ENCODE measurements at regions not wholly inside any gene's neighbourhood (a gene's known extent, or its start where the extent isn't known, plus 50 kb on each side); places are given as distances from the start of the nearest gene placed in this dataset.
A peak's percentile ranks its signal among the peaks of the same experiment; 100 is the strongest.

- Histone ChIP-seq H3K9me3 (replicated peaks in 1 of 2; ENCODE audit: control insufficient read depth in 2 of 2, insufficient read depth in 1 of 2, low read depth in 1 of 2, low read length in 2 of 2) (peaks cover 0 to 2% of the 10 kb centered on the region in 2 donors), H2BK15ac (ENCODE audit: low read length) (no peak overlapping the region), H3K18ac (ENCODE audit: low read length) (no peak overlapping the region), H2BK5ac (ENCODE audit: low read length) (no peak overlapping the region), H2AK5ac (ENCODE audit: low read depth, low read length) (no peak overlapping the region), H3K14ac (ENCODE audit: low read length) (no peak overlapping the region), H3K23ac (ENCODE audit: low read depth, low read length, poor library complexity) (no peak overlapping the region), H2BK12ac (ENCODE audit: low read length) (no peak overlapping the region), H3K27ac (replicated peaks; ENCODE audit: low read length) (no peak overlapping the region), H3K79me1 (ENCODE audit: low read depth, low read length) (peaks cover 3% of the 10 kb centered on the region), H3K9ac (ENCODE audit: low read depth, low read length, poor library complexity) (no peak overlapping the region), H4K8ac (ENCODE audit: low read depth, low read length) (no peak overlapping the region), H3K36me3 (replicated peaks in 1 of 2; ENCODE audit: control insufficient read depth in 2 of 2, insufficient read depth in 2 of 2, low read length in 2 of 2) (no peaks in the 10 kb centered on the region), H3K4me3 (ENCODE audit: low read length in 2 of 2) (no peak overlapping the region), H4K91ac (ENCODE audit: low read depth, low read length, poor library complexity) (no peak overlapping the region), H3K4me1 (ENCODE audit: control insufficient read depth in 2 of 2, insufficient read depth in 1 of 2, low read depth in 1 of 2, low read length in 2 of 2) (peaks cover 0 to 13% of the 10 kb centered on the region in 2 donors), H3K27me3 (ENCODE audit: control insufficient read depth in 3 of 3, insufficient read depth in 3 of 3, low read depth in 1 of 3, low read length in 3 of 3) (peaks cover 0 to 3% (median 0%) of the 10 kb centered on the region in 3 experiments), H2AFZ (ENCODE audit: low read length) (no peak overlapping the region), H2BK120ac (ENCODE audit: low read depth, low read length) (no peak overlapping the region), H3K4ac (ENCODE audit: low read length) (no peak overlapping the region), H3K4me2 (ENCODE audit: insufficient read depth, low read length, poor library complexity, severe bottlenecking) (no peak overlapping the region)
- no peak for DNase-seq (ENCODE audit: low spot score)
- WGBS, 2 donors (ENCODE audit: extremely low coverage in 2 of 2, insufficient read length in 2 of 2, insufficient replicate concordance in 1 of 2): no CpG with 5 or more reads among the region's 9 CpGs
Measured at GRCh38 chr9:89917861-89918260, 313.0 kb downstream of the GADD45G start.

DNA sequence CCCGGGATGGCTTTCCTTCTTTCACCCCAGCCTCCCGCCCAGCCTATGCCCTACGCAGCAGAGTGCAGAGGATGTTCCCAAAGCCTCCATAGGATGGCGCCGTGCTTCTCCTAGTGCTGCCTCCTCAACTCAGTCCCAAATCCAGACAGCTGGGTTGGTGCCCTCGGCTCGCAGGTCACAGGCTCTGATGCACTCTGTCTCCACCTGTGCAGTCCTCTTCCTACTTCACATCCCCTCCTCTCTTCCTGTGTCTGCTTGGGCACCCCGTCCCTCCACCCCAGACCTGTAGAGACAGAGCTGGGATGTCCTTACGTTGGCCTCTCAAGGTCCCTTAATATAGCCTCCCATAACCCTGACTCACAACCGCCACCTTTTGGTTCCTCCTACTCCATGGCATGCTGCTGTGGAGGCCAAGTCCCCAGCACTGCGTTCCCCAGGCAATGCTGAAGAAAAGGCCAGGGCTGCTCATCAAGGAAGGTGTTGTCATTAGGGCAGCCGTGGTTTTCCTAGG is 314.4 kb downstream of the GADD45G start:
- no peak overlapping the region for H3K4me3 ChIP-seq (ENCODE audit: low read length in 2 of 2)
- no peak overlapping the region for H2AFZ ChIP-seq (ENCODE audit: low read length)
- H2BK15ac ChIP-seq (ENCODE audit: low read length): no peak overlapping the region
- H3K27me3 ChIP-seq (ENCODE audit: control insufficient read depth in 3 of 3, insufficient read depth in 3 of 3, low read depth in 1 of 3, low read length in 3 of 3): peaks cover 0 to 3% (median 0%) of the 10 kb centered on the region in 3 experiments
- no peak overlapping the region for H3K4me2 ChIP-seq (ENCODE audit: insufficient read depth, low read length, poor library complexity, severe bottlenecking)
- H3K9ac ChIP-seq (ENCODE audit: low read depth, low read length, poor library complexity): no peak overlapping the region
- no CpG with 5 or more reads among the region's 12 CpGs for WGBS, 2 donors (ENCODE audit: extremely low coverage in 2 of 2, insufficient read length in 2 of 2, insufficient replicate concordance in 1 of 2)
- no peak overlapping the region for H3K27ac ChIP-seq (replicated peaks; ENCODE audit: low read length)
- peaks cover 0 to 2% of the 10 kb centered on the region in 2 donors for H3K9me3 ChIP-seq (replicated peaks in 1 of 2; ENCODE audit: control insufficient read depth in 2 of 2, insufficient read depth in 1 of 2, low read depth in 1 of 2, low read length in 2 of 2)
- no peak overlapping the region for H3K23ac ChIP-seq (ENCODE audit: low read depth, low read length, poor library complexity)
- DNase-seq (ENCODE audit: low spot score): no peak
- H2BK12ac ChIP-seq (ENCODE audit: low read length): no peak overlapping the region
- H2BK120ac ChIP-seq (ENCODE audit: low read depth, low read length): no peak overlapping the region
- H4K8ac ChIP-seq (ENCODE audit: low read depth, low read length): no peak overlapping the region
- H3K4me1 ChIP-seq (ENCODE audit: control insufficient read depth in 2 of 2, insufficient read depth in 1 of 2, low read depth in 1 of 2, low read length in 2 of 2): peaks cover 0 to 13% of the 10 kb centered on the region in 2 donors
- H3K4ac ChIP-seq (ENCODE audit: low read length): no peak overlapping the region
- no peak overlapping the region for H2AK5ac ChIP-seq (ENCODE audit: low read depth, low read length)
- no peak overlapping the region for H2BK5ac ChIP-seq (ENCODE audit: low read length)
- H3K79me1 ChIP-seq (ENCODE audit: low read depth, low read length): peaks cover 3% of the 10 kb centered on the region
- no peak overlapping the region for H3K14ac ChIP-seq (ENCODE audit: low read length)
- H3K36me3 ChIP-seq (replicated peaks in 1 of 2; ENCODE audit: control insufficient read depth in 2 of 2, insufficient read depth in 2 of 2, low read length in 2 of 2): no peaks in the 10 kb centered on the region
- peak overlapping the region; percentile 20 for H3K18ac ChIP-seq (ENCODE audit: low read length)
- no peak overlapping the region for H4K91ac ChIP-seq (ENCODE audit: low read depth, low read length, poor library complexity)

- H3K27me3 ChIP-seq (ENCODE audit: control insufficient read depth in 3 of 3, insufficient read depth in 3 of 3, low read depth in 1 of 3, low read length in 3 of 3): peaks cover 0 to 3% (median 0%) of the 10 kb centered on the region in 3 experiments
- DNase-seq (ENCODE audit: low spot score): no peak
Measured at GRCh38 chr9:89920131-89920530, 315.3 kb downstream of the GADD45G start.

DNA sequence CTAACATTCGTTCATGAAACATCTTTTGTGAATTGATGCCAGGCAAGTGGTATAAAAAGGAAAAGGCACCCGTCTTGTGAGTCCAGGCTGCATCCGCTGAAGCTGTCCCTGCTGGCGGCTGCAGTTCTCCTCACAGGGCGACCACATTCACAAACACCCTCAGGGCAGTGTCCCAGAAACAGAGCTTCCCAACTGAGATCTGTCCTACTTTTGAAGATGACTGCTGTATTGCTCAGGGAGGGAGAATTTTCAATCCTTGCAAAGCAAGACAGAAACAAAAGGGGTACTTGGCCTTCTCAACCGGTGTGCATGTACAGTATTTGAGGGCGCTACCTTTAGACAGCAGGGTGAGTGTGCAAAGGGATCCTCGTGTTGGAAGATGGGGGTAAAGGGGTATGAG is 316.1 kb downstream of the GADD45G start:
- Histone ChIP-seq H3K9me3 (replicated peaks in 1 of 2; ENCODE audit: control insufficient read depth in 2 of 2, insufficient read depth in 1 of 2, low read depth in 1 of 2, low read length in 2 of 2) (peaks cover 0 to 2% of the 10 kb centered on the region in 2 donors), H3K27me3 (ENCODE audit: control insufficient read depth in 3 of 3, insufficient read depth in 3 of 3, low read depth in 1 of 3, low read length in 3 of 3) (peaks cover 0 to 3% (median 0%) of the 10 kb centered on the region in 3 experiments), H3K18ac (ENCODE audit: low read length) (no peak overlapping the region), H3K27ac (replicated peaks; ENCODE audit: low read length) (no peak overlapping the region), H2BK15ac (ENCODE audit: low read length) (no peak overlapping the region), H3K14ac (ENCODE audit: low read length) (no peak overlapping the region), H3K4me2 (ENCODE audit: insufficient read depth, low read length, poor library complexity, severe bottlenecking) (no peak overlapping the region), H3K9ac (ENCODE audit: low read depth, low read length, poor library complexity) (no peak overlapping the region), H2BK120ac (ENCODE audit: low read depth, low read length) (no peak overlapping the region), H3K36me3 (replicated peaks in 1 of 2; ENCODE audit: control insufficient read depth in 2 of 2, insufficient read depth in 2 of 2, low read length in 2 of 2) (no peaks in the 10 kb centered on the region), H2AK5ac (ENCODE audit: low read depth, low read length) (no peak overlapping the region), H3K4ac (ENCODE audit: low read length) (no peak overlapping the region), H3K4me3 (ENCODE audit: low read length in 2 of 2) (no peak overlapping the region), H2BK5ac (ENCODE audit: low read length) (no peak overlapping the region), H2BK12ac (ENCODE audit: low read length) (no peak overlapping the region), H2AFZ (ENCODE audit: low read length) (no peak overlapping the region), H3K4me1 (ENCODE audit: control insufficient read depth in 2 of 2, insufficient read depth in 1 of 2, low read depth in 1 of 2, low read length in 2 of 2) (peaks cover 0 to 11% of the 10 kb centered on the region in 2 donors), H3K23ac (ENCODE audit: low read depth, low read length, poor library complexity) (no peak overlapping the region), H4K8ac (ENCODE audit: low read depth, low read length) (no peak overlapping the region), H4K91ac (ENCODE audit: low read depth, low read length, poor library complexity) (no peak overlapping the region), H3K79me1 (ENCODE audit: low read depth, low read length) (peaks cover 3% of the 10 kb centered on the region)
- DNase-seq (ENCODE audit: low spot score): no peak
- WGBS, 2 donors (ENCODE audit: extremely low coverage in 2 of 2, insufficient read length in 2 of 2, insufficient replicate concordance in 1 of 2): no CpG with 5 or more reads among the region's 8 CpGs

More at GRCh38 chr9:89920131-89920530, 315.3 kb downstream of the GADD45G start:
- H3K23ac ChIP-seq (ENCODE audit: low read depth, low read length, poor library complexity): no peak overlapping the region
- H3K4me3 ChIP-seq (ENCODE audit: low read length in 2 of 2): no peak overlapping the region
- no peak overlapping the region for H3K18ac ChIP-seq (ENCODE audit: low read length)
- H2BK5ac ChIP-seq (ENCODE audit: low read length): no peak overlapping the region
- no CpG with 5 or more reads among the region's 5 CpGs for WGBS, 2 donors (ENCODE audit: extremely low coverage in 2 of 2, insufficient read length in 2 of 2, insufficient replicate concordance in 1 of 2)
- peaks cover 0 to 2% of the 10 kb centered on the region in 2 donors for H3K9me3 ChIP-seq (replicated peaks in 1 of 2; ENCODE audit: control insufficient read depth in 2 of 2, insufficient read depth in 1 of 2, low read depth in 1 of 2, low read length in 2 of 2)
- peaks cover 0 to 13% of the 10 kb centered on the region in 2 donors for H3K4me1 ChIP-seq (ENCODE audit: control insufficient read depth in 2 of 2, insufficient read depth in 1 of 2, low read depth in 1 of 2, low read length in 2 of 2)
- H3K4me2 ChIP-seq (ENCODE audit: insufficient read depth, low read length, poor library complexity, severe bottlenecking): no peak overlapping the region
- H2AK5ac ChIP-seq (ENCODE audit: low read depth, low read length): no peak overlapping the region
- no peak overlapping the region for H3K14ac ChIP-seq (ENCODE audit: low read length)
- H2BK12ac ChIP-seq (ENCODE audit: low read length): no peak overlapping the region
- no peak overlapping the region for H2BK15ac ChIP-seq (ENCODE audit: low read length)
- H2AFZ ChIP-seq (ENCODE audit: low read length): no peak overlapping the region
- no peak overlapping the region for H3K27ac ChIP-seq (replicated peaks; ENCODE audit: low read length)
- H2BK120ac ChIP-seq (ENCODE audit: low read depth, low read length): no peak overlapping the region
- no peak overlapping the region for H3K9ac ChIP-seq (ENCODE audit: low read depth, low read length, poor library complexity)
- H4K8ac ChIP-seq (ENCODE audit: low read depth, low read length): no peak overlapping the region
- H3K36me3 ChIP-seq (replicated peaks in 1 of 2; ENCODE audit: control insufficient read depth in 2 of 2, insufficient read depth in 2 of 2, low read length in 2 of 2): no peaks in the 10 kb centered on the region
- no peak overlapping the region for H4K91ac ChIP-seq (ENCODE audit: low read depth, low read length, poor library complexity)
- H3K79me1 ChIP-seq (ENCODE audit: low read depth, low read length): peaks cover 3% of the 10 kb centered on the region
- no peak overlapping the region for H3K4ac ChIP-seq (ENCODE audit: low read length)

All from neuronal stem cell (in vitro differentiated cells).